ENCODE measurements at regions not wholly inside any gene's neighbourhood (a gene's known extent, or its start where the extent isn't known, plus 50 kb on each side); places are given as distances from the start of the nearest gene placed in this dataset.

DNA sequence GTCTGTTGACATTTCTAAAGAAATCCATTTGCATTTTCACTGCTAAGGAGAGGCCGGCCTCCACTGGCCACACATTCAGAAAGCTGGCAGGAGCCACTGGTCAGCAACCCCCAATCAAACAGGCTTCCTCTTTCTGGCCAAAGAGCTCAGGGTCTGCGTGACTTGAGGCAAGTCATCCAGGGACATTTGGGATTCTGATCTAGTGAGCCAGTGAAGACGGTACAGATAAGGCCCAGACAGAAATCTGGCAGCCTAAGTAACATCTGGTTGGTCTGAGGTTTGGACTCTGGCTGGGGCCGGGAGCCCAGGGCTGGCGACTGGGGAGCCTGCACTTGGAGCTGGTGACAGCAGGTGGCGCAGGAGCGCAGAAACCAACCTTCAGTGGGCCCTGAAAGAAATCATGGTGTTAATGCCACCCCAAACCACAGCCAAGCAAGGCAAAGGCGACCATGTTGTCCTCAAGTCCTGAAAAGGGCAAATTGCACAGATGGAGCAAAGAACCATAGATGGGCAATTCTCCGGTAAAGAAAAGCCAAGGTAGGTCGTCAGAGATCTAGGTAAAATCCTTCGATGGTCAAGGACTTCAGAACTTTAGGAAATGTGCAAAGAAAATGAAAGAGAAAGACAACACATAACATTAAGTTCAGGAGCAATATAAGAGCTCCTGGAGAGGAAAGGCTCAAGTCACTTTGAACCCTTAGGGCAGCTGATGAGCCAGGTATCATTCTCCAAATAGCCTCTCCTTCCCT is 99.4 kb upstream of the BLID start (continued):
- TF ChIP-seq, protein P1, sequence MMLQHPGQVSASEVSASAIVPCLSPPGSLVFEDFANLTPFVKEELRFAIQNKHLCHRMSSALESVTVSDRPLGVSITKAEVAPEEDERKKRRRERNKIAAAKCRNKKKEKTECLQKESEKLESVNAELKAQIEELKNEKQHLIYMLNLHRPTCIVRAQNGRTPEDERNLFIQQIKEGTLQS (IDR thresholded peaks at IDR 0.05), result no peak
- no peak for TF ChIP-seq HNF4G (IDR thresholded peaks at IDR 0.05)
- TF ChIP-seq FOXA2 (IDR thresholded peaks at IDR 0.05), result no peak

GRCh38 chr11:122214567-122214966 is 98.6 kb upstream of the BLID start:
- H3K4me1 ChIP-seq (ENCODE audit: control insufficient read depth in 4 of 4, insufficient read depth in 4 of 4, low read length in 3 of 4), result peaks cover 2 to 8% (median 4%) of the 10 kb centered on the region in 4 donors
- H3K4me3 ChIP-seq (ENCODE audit: low read depth in 1 of 3, low read length in 3 of 3), result no peak overlapping the region
- H3K9ac ChIP-seq (ENCODE audit: low read depth in 1 of 2, low read length in 2 of 2), result no peak overlapping the region
- no peak overlapping the region for H3K27ac ChIP-seq (ENCODE audit: low read depth in 1 of 2, low read length in 2 of 2)
- TF ChIP-seq RAD21 (IDR thresholded peaks at IDR 0.05) (no peak), JUND (IDR thresholded peaks at IDR 0.05) (no peak), HNF4A (conservative IDR thresholded peaks at IDR 0.05) (no peak), HNF4G (IDR thresholded peaks at IDR 0.05) (no peak), GABPA (IDR thresholded peaks at IDR 0.05 in 1 of 2, conservative IDR thresholded peaks at IDR 0.05 in 1 of 2) (no peak), TAF1 (conservative IDR thresholded peaks at IDR 0.05) (no peak), SP1 (IDR thresholded peaks at IDR 0.05) (no peak), EGR1 (IDR thresholded peaks at IDR 0.05; ENCODE audit: low read depth in 2 of 2) (no peak), RXRA (IDR thresholded peaks at IDR 0.05) (no peak), FOXA1 (IDR thresholded peaks at IDR 0.05) (no peak), NR2F2 (IDR thresholded peaks at IDR 0.05) (no peak)
- TF ChIP-seq, protein P2, sequence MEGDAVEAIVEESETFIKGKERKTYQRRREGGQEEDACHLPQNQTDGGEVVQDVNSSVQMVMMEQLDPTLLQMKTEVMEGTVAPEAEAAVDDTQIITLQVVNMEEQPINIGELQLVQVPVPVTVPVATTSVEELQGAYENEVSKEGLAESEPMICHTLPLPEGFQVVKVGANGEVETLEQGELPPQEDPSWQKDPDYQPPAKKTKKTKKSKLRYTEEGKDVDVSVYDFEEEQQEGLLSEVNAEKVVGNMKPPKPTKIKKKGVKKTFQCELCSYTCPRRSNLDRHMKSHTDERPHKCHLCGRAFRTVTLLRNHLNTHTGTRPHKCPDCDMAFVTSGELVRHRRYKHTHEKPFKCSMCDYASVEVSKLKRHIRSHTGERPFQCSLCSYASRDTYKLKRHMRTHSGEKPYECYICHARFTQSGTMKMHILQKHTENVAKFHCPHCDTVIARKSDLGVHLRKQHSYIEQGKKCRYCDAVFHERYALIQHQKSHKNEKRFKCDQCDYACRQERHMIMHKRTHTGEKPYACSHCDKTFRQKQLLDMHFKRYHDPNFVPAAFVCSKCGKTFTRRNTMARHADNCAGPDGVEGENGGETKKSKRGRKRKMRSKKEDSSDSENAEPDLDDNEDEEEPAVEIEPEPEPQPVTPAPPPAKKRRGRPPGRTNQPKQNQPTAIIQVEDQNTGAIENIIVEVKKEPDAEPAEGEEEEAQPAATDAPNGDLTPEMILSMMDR (IDR thresholded peaks at IDR 0.05; ENCODE audit: low read depth, low read length, missing input control), result no peak
- TF ChIP-seq, protein P1 (IDR thresholded peaks at IDR 0.05), result no peak
- TF ChIP-seq, protein P3, sequence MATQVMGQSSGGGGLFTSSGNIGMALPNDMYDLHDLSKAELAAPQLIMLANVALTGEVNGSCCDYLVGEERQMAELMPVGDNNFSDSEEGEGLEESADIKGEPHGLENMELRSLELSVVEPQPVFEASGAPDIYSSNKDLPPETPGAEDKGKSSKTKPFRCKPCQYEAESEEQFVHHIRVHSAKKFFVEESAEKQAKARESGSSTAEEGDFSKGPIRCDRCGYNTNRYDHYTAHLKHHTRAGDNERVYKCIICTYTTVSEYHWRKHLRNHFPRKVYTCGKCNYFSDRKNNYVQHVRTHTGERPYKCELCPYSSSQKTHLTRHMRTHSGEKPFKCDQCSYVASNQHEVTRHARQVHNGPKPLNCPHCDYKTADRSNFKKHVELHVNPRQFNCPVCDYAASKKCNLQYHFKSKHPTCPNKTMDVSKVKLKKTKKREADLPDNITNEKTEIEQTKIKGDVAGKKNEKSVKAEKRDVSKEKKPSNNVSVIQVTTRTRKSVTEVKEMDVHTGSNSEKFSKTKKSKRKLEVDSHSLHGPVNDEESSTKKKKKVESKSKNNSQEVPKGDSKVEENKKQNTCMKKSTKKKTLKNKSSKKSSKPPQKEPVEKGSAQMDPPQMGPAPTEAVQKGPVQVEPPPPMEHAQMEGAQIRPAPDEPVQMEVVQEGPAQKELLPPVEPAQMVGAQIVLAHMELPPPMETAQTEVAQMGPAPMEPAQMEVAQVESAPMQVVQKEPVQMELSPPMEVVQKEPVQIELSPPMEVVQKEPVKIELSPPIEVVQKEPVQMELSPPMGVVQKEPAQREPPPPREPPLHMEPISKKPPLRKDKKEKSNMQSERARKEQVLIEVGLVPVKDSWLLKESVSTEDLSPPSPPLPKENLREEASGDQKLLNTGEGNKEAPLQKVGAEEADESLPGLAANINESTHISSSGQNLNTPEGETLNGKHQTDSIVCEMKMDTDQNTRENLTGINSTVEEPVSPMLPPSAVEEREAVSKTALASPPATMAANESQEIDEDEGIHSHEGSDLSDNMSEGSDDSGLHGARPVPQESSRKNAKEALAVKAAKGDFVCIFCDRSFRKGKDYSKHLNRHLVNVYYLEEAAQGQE (IDR thresholded peaks at IDR 0.05), result no peak
- no peaks in the 10 kb centered on the region for H3K9me3 ChIP-seq (ENCODE audit: control insufficient read depth in 4 of 4, low read length in 3 of 4)
- no peaks in the 10 kb centered on the region for H3K27me3 ChIP-seq (ENCODE audit: control insufficient read depth in 4 of 4, insufficient read depth in 4 of 4, low read length in 3 of 4)
- WGBS, result 61% methylated on average over 2 of the region's 2 CpGs
- no peaks in the 10 kb centered on the region for H3K36me3 ChIP-seq (ENCODE audit: control insufficient read depth in 4 of 4, insufficient read depth in 3 of 4, low read depth in 1 of 4, low read length in 3 of 4)
- DNase-seq (ENCODE audit: low spot score), result no peak

GRCh38 chr11:122214080-122214479 is 98.1 kb upstream of the BLID start:
- Histone ChIP-seq H3K9me3 (ENCODE audit: control insufficient read depth in 4 of 4, low read length in 3 of 4) (no peaks in the 10 kb centered on the region), H3K36me3 (ENCODE audit: control insufficient read depth in 4 of 4, insufficient read depth in 3 of 4, low read depth in 1 of 4, low read length in 3 of 4) (no peaks in the 10 kb centered on the region), H3K27me3 (ENCODE audit: control insufficient read depth in 4 of 4, insufficient read depth in 4 of 4, low read length in 3 of 4) (no peaks in the 10 kb centered on the region), H3K4me3 (ENCODE audit: low read depth in 1 of 3, low read length in 3 of 3) (no peak overlapping the region), H3K9ac (ENCODE audit: low read depth in 1 of 2, low read length in 2 of 2) (no peak overlapping the region), H3K27ac (ENCODE audit: low read depth in 1 of 2, low read length in 2 of 2) (no peak overlapping the region), H3K4me1 (ENCODE audit: control insufficient read depth in 4 of 4, insufficient read depth in 4 of 4, low read length in 3 of 4) (peaks cover 2 to 8% (median 5%) of the 10 kb centered on the region in 4 donors)
- TF ChIP-seq RAD21 (IDR thresholded peaks at IDR 0.05) (no peak), RXRA (IDR thresholded peaks at IDR 0.05) (no peak), FOXA2 (IDR thresholded peaks at IDR 0.05) (no peak), MAX (IDR thresholded peaks at IDR 0.05) (no peak), NR2F2 (IDR thresholded peaks at IDR 0.05) (no peak), FOXA1 (IDR thresholded peaks at IDR 0.05) (no peak), HNF4G (IDR thresholded peaks at IDR 0.05) (no peak), GABPA (IDR thresholded peaks at IDR 0.05 in 1 of 2, conservative IDR thresholded peaks at IDR 0.05 in 1 of 2) (no peak), TAF1 (conservative IDR thresholded peaks at IDR 0.05) (no peak), EGR1 (IDR thresholded peaks at IDR 0.05; ENCODE audit: low read depth in 2 of 2) (no peak)
- DNase-seq (ENCODE audit: low spot score), result no peak
